CD8-positive, alpha-beta memory T cell (primary cell): ENCODE measurements at regions not wholly inside any gene's neighbourhood (a gene's known extent, or its start where the extent isn't known, plus 50 kb on each side); places are given as distances from the start of the nearest gene placed in this dataset.
"Not testable (repeated sequence)": the region's sequence is repeated elsewhere in the genome, so short reads cannot be mapped to it uniquely, and the experiment has no call there.

Experiments
- CTCF ChIA-PET: fragments of 350-600 bp; sonication (Branson Sonifier 250); formaldehyde crosslinking; loops from one replicate; lab custom pipeline; 2021; ENCODE audit warnings: antibody characterized with exemption; lab: Charles Lee
- POLR2A ChIA-PET: fragments of 350-600 bp; sonication (Branson Sonifier 250); formaldehyde crosslinking; loops from one replicate; lab custom pipeline; 2021; ENCODE audit warnings: antibody characterized with exemption; lab: Charles Lee
- DNase-seq, 5 donors: peaks; one replicate each; pipeline versions ENCODE4 v3.0.0 to v3.0.0-alpha.2; 2020 to 2022; ENCODE audit warnings: mixed read lengths in 1 of 5
- H3K27ac ChIP-seq: one replicate; pipeline ENCODE4 v1.7.0; 2013; ENCODE audit warnings: low read depth, mild to moderate bottlenecking, low read length, moderate library complexity
- H3K27me3 ChIP-seq: 2 replicates; pipeline ENCODE4 v1.7.0; 2013; ENCODE audit warnings: low read length, mild to moderate bottlenecking; ENCODE audit not compliant: insufficient read depth, poor library complexity, severe bottlenecking
- H3K36me3 ChIP-seq: 2 replicates; pipeline ENCODE4 v1.7.0; 2013; ENCODE audit warnings: mild to moderate bottlenecking, low read length, moderate library complexity; ENCODE audit not compliant: insufficient read depth
- H3K4me1 ChIP-seq: 2 replicates; pipeline ENCODE4 v1.7.0; 2013; ENCODE audit warnings: mild to moderate bottlenecking, low read length, moderate library complexity; ENCODE audit not compliant: insufficient read depth
- H3K4me3 ChIP-seq: 2 replicates; pipeline ENCODE4 v1.7.0; 2013; ENCODE audit warnings: mild to moderate bottlenecking, low read length
- H3K9me3 ChIP-seq: 2 replicates; pipeline ENCODE4 v1.7.0; 2013; ENCODE audit warnings: mild to moderate bottlenecking, low read length
- H3K27ac Mint-ChIP-seq, 8 donors: one replicate each; pipeline ENCODE4 v1.8.0; 2020 to 2021; ENCODE audit warnings: mixed read lengths in 8 of 8, mild to moderate bottlenecking in 6 of 8, inconsistent platforms in 3 of 8, moderate library complexity in 3 of 8
- H3K27me3 Mint-ChIP-seq, 2 donors: one replicate each; pipeline ENCODE4 v1.8.0; 2020 to 2021; ENCODE audit warnings: mixed read lengths in 2 of 2, mild to moderate bottlenecking in 1 of 2, moderate library complexity in 1 of 2
- H3K36me3 Mint-ChIP-seq, 3 donors: one replicate each; pipeline ENCODE4 v1.8.0; 2020 to 2021; ENCODE audit warnings: mixed read lengths in 3 of 3, inconsistent platforms in 1 of 3, mild to moderate bottlenecking in 1 of 3
- H3K4me1 Mint-ChIP-seq, 3 donors: one replicate each; pipeline ENCODE4 v1.8.0; 2020 to 2021; ENCODE audit warnings: mixed read lengths in 3 of 3, inconsistent platforms in 1 of 3, mild to moderate bottlenecking in 1 of 3
- H3K4me3 Mint-ChIP-seq, 7 donors: one replicate each; pipeline ENCODE4 v1.8.0; 2020 to 2021; ENCODE audit warnings: mixed read lengths in 7 of 7, mild to moderate bottlenecking in 6 of 7, moderate library complexity in 4 of 7, inconsistent platforms in 2 of 7
- H3K9me3 Mint-ChIP-seq, 5 donors: one replicate each; pipeline ENCODE4 v1.8.0; 2020 to 2022; ENCODE audit warnings: mixed read lengths in 5 of 5, mild to moderate bottlenecking in 3 of 5, moderate library complexity in 2 of 5, inconsistent platforms in 1 of 5

DNA sequence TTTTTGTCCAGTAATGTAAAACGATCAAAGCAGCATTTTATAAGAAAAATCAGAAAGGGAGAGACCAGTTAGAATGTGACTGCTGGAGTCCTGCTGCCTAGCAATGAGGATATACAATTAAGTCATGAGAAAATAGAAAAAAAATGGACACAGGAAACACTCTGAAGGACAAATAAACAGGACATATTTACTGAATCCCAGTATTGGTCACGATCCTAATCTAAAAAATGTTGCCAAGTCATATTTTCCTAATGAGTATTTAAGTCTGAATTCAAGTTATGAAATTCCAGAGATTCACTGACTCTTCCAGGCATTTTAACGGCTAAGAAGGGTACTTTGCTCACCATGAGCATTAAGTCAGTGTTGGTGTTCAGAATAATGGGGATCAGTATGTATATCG, 154.3 kb upstream of the CCDC54 start:
- DNase-seq: no peak
- H3K36me3 ChIP-seq: no peaks in the 10 kb centered on the region
- Mint-ChIP-seq H3K4me1 (no peaks in the 10 kb centered on the region), H3K27me3 (peaks cover 9 to 32% of the 10 kb centered on the region in 2 donors), H3K27ac (no peak overlapping the region), H3K36me3 (no peaks in the 10 kb centered on the region), H3K4me3 (no peak overlapping the region), H3K9me3 (no peaks in the 10 kb centered on the region)
- no peak overlapping the region for H3K4me3 ChIP-seq
- H3K9me3 ChIP-seq: no peaks in the 10 kb centered on the region
- CTCF ChIA-PET: no interaction called here
- no peak overlapping the region for H3K27ac ChIP-seq
- POLR2A ChIA-PET: no interaction called here
- H3K27me3 ChIP-seq: no peaks in the 10 kb centered on the region
- no peaks in the 10 kb centered on the region for H3K4me1 ChIP-seq

DNA sequence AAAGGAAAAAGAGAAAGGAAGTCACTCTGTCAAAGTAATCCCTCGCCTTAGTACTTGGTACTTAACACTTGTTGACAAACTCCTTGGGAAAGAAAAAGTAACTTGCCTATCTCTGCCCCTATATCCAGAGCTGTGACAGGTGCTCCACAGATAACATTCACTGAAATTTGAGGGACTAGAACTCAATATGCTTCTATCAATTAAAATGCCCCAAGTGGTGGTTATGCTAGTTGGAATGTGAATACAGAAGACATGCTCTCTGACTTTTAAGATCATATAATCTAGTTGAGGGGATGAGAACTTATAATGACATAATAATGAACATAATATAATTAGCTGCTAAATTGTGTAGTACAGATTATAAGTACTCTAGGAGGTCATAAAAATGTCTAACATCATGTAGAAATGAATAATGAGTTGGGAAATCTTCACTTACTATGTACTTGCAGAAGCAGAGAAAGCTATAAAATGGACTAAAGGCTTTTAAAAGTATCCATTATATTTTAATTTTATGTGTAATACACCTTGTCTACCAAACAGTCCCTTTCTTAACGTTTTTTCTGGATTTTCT, 153.1 kb upstream of the CCDC54 start:
- H3K36me3 ChIP-seq: no peaks in the 10 kb centered on the region
- H3K9me3 ChIP-seq: no peaks in the 10 kb centered on the region
- H3K4me3 Mint-ChIP-seq: no peak overlapping the region
- H3K4me1 Mint-ChIP-seq: no peaks in the 10 kb centered on the region
- H3K4me1 ChIP-seq: no peaks in the 10 kb centered on the region
- peaks cover 5% of the 10 kb centered on the region for H3K27me3 ChIP-seq
- no peaks in the 10 kb centered on the region for H3K36me3 Mint-ChIP-seq
- POLR2A ChIA-PET: no interaction called here
- no peaks in the 10 kb centered on the region for H3K9me3 Mint-ChIP-seq
- CTCF ChIA-PET: no interaction called here
- H3K4me3 ChIP-seq: no peak overlapping the region
- no peak overlapping the region for H3K27ac ChIP-seq
- peaks cover 5 to 25% of the 10 kb centered on the region in 2 donors for H3K27me3 Mint-ChIP-seq
- H3K27ac Mint-ChIP-seq: no peak overlapping the region
- no peak for DNase-seq

DNA sequence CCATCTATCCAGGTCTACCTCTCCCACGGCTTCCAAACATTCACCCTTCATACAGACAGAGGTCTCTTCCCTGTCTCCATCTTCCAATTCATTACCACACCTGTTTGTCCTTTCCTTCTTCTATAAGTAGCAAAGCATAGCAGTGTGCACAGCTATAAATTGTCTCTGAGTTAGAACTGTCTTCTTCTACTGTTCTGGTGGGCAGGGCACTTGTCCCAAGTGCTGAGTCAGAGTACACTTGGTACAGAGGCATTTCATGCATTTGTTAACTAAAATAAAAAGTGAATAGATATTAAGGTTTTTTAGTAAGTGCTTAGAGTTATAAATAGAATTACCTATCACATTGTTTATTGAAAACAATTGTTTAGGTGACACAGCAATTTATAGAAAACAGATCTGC, 150.1 kb upstream of the CCDC54 start:
- Mint-ChIP-seq H3K4me3 (no peak overlapping the region), H3K27ac (no peak overlapping the region), H3K27me3 (peaks cover 2 to 25% of the 10 kb centered on the region in 2 donors), H3K36me3 (no peaks in the 10 kb centered on the region), H3K9me3 (no peaks in the 10 kb centered on the region), H3K4me1 (no peaks in the 10 kb centered on the region)
- Histone ChIP-seq H3K36me3 (no peaks in the 10 kb centered on the region), H3K4me1 (no peaks in the 10 kb centered on the region), H3K9me3 (no peaks in the 10 kb centered on the region), H3K27ac (no peak overlapping the region), H3K27me3 (peaks cover 5% of the 10 kb centered on the region), H3K4me3 (no peak overlapping the region)
- no peak for DNase-seq
- CTCF ChIA-PET: no interaction called here
- POLR2A ChIA-PET: no interaction called here

DNA sequence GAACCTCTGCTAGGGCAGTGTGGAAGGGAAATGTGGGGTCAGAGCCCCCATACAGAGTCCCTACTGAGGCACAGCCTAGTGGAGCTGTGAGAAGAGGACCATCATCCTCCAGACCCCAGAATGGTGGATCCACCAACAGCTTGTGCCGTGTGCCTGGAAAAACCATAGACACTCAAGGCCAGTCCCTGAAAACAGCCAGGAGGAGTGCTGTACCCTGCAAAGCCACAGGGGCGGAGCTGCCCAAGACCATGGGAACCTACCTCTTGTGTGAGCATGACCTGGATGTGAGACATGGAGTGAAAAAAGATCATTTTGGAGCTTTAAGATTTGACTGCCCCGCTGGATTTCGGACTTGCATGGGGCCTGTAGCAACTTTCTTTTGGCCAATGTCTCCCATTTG, 143.4 kb upstream of the CCDC54 start:
- H3K4me1 Mint-ChIP-seq, H3K36me3 Mint-ChIP-seq, H3K9me3 Mint-ChIP-seq, H3K27me3 ChIP-seq, H3K27ac Mint-ChIP-seq, POLR2A ChIA-PET, H3K4me1 ChIP-seq, H3K9me3 ChIP-seq, H3K27me3 Mint-ChIP-seq, DNase-seq, H3K36me3 ChIP-seq, H3K4me3 Mint-ChIP-seq, H3K27ac ChIP-seq, H3K4me3 ChIP-seq: not testable (repeated sequence)
- CTCF ChIA-PET: interaction anchor here (0.9 to 4.2 kb wide), 3 partner anchors 15 to 1244 kb away, joined by 3 to 17 read pairs (median 15); no protein-coding TSS in a partner anchor

DNA sequence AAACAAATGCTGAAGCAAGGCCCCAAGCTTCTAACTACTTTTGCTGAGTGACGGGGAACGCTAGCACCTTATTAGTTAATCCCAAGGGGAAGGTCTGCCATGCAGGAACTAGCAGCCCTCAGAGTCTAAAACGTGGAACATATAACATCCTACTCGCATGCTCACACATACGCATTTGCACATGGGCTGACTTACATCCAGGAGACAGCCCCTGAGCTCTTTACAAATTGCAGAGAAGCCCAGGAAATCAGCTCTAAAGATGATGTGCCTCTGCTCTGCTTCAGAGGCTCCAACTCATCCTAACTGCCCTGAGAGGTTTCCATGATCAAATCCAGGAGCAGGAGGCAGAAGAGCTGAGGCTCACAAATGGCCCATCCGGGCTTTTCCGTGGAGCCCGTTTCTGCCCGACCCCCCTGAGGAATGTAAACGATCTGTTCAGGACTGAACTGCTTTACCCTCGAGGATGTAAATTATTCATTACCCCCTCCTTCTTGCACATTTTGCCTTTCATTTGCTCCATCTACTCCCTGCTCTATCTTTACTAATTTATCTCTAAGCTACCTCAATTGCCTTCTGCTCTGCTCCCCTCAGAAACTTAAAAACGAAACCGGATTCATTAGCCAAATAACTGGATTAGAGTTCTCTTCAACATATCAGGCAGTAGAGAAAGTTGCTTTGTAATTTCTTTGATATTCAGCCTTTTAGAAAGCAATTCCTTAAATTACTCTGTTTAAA, 141.9 kb upstream of the CCDC54 start:
- H3K36me3 ChIP-seq: no peaks in the 10 kb centered on the region
- Mint-ChIP-seq H3K27me3 (peaks cover 0 to 1% of the 10 kb centered on the region in 2 donors), H3K9me3 (no peaks in the 10 kb centered on the region), H3K27ac (no peak overlapping the region), H3K36me3 (no peaks in the 10 kb centered on the region), H3K4me3 (peak overlapping the region in 6 of 7 donors; percentile 15 to 58 (median 40)), H3K4me1 (peaks cover 7 to 18% (median 14%) of the 10 kb centered on the region in 3 donors)
- H3K4me1 ChIP-seq: peaks cover 5% of the 10 kb centered on the region
- ChIA-PET POLR2A (no interaction called here), CTCF (interaction anchor here (0.8 to 4.2 kb wide), 16 partner anchors 11 to 1262 kb away, joined by 3 to 17 read pairs (median 4); no protein-coding TSS in a partner anchor)
- no peak overlapping the region for H3K4me3 ChIP-seq
- H3K27ac ChIP-seq: no peak overlapping the region
- H3K27me3 ChIP-seq: no peaks in the 10 kb centered on the region
- DNase-seq: no peak
- no peaks in the 10 kb centered on the region for H3K9me3 ChIP-seq

DNA sequence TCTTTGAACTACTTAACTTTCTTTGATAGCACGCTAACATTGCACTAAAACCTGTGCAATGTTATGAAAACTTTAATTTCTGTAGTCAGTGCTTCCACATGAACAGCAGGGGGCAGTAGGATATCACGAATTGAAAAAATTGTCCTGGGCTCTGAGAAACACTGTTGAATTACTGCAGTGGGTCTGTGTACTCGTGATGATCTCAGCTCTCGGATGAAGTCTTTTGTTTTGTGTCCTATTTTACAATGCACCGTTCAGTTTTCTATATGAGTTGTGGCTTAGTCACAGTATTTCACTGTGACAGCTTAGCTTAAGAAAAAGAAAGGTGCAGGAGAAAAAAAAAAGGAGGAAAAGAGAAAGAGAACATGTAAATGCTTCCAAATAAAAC, 141.3 kb upstream of the CCDC54 start:
- Mint-ChIP-seq H3K27me3 (peaks cover 0 to 1% of the 10 kb centered on the region in 2 donors), H3K36me3 (peaks cover 0 to 1% (median 0%) of the 10 kb centered on the region in 3 donors), H3K9me3 (no peaks in the 10 kb centered on the region), H3K4me3 (peak overlapping the region in 6 of 7 donors; percentile 15 to 58 (median 40)), H3K27ac (no peak overlapping the region), H3K4me1 (peaks cover 9 to 21% (median 17%) of the 10 kb centered on the region in 3 donors)
- H3K36me3 ChIP-seq: no peaks in the 10 kb centered on the region
- no peak overlapping the region for H3K27ac ChIP-seq
- H3K9me3 ChIP-seq: no peaks in the 10 kb centered on the region
- DNase-seq: peak in 4 of 5 donors; percentile 28 to 64 (median 58)
- ChIA-PET POLR2A (no interaction called here), CTCF (interaction anchor here (0.6 to 4.2 kb wide), 19 partner anchors 10 to 1242 kb away, joined by 3 to 17 read pairs (median 4); no protein-coding TSS in a partner anchor)
- no peak overlapping the region for H3K4me3 ChIP-seq
- H3K27me3 ChIP-seq: no peaks in the 10 kb centered on the region
- peaks cover 7% of the 10 kb centered on the region for H3K4me1 ChIP-seq

DNA sequence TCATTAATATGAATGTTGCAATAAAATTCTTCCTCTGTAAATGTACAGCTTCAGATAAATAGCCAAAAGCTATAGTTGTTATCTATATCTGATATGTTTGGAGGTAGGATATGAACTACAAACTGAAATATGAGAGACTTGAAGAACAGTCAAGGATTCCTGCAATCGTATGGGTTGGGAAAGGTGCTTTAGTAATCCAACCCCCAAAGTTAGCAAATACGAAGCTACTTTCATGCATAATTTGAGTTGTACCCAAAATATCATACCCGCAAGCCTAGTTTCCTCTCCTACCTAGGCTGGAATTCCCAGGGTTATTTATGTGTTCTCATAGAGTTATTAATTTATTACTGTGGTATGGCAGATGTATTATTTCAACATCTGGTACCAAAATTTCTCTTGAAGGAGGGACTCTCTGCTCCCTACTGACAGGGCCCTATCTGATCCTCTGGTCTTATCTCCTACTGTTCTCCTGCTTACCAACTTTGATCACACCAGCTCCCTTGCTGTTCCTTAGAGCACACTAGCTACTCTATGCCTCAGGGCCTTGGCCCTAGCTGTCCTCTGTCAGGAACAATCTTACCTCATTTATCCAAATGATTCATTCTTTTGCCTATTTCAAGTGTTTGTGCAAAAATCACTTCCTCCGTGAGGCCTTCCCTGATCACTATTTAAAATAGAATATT, 140.4 kb upstream of the CCDC54 start:
- Mint-ChIP-seq H3K27me3 (peaks cover 0 to 4% of the 10 kb centered on the region in 2 donors), H3K36me3 (peaks cover 0 to 3% (median 0%) of the 10 kb centered on the region in 3 donors), H3K27ac (no peak overlapping the region), H3K4me1 (peaks cover 14 to 27% (median 22%) of the 10 kb centered on the region in 3 donors), H3K9me3 (no peaks in the 10 kb centered on the region), H3K4me3 (no peak overlapping the region)
- Histone ChIP-seq H3K27me3 (no peaks in the 10 kb centered on the region), H3K27ac (no peak overlapping the region), H3K4me3 (no peak overlapping the region), H3K4me1 (peaks cover 8% of the 10 kb centered on the region), H3K36me3 (no peaks in the 10 kb centered on the region), H3K9me3 (no peaks in the 10 kb centered on the region)
- no peak for DNase-seq
- CTCF ChIA-PET: interaction anchor here (0.8 to 4.2 kb wide), 14 partner anchors 10 to 1241 kb away, joined by 3 to 17 read pairs (median 4); no protein-coding TSS in a partner anchor
- POLR2A ChIA-PET: no interaction called here

DNA sequence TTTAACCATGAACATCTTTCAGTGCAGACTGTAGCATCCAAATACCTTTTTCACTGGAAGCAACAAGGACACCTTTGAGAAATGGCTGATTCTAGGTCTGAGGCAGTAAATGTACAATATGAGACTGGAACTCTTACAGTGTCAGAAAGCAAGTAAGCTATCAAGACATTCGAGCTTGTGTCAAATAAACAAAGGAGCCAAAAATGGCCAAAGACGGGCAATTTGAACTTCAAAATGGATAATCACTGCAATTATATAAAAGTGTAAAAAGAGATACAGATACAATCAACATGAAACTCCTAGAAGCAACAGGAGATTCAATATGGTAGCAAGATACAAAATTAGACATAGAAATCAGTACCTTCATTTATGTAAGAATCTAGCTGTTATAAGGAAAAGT, 138.5 kb upstream of the CCDC54 start:
- CTCF ChIA-PET: interaction anchor here (0.7 kb wide), 1 partner anchor 689 kb away, joined by 3 read pairs; no protein-coding TSS in a partner anchor
- Histone ChIP-seq H3K27me3 (no peaks in the 10 kb centered on the region), H3K4me1 (peaks cover 8% of the 10 kb centered on the region), H3K36me3 (no peaks in the 10 kb centered on the region), H3K4me3 (no peak overlapping the region), H3K27ac (no peak overlapping the region), H3K9me3 (no peaks in the 10 kb centered on the region)
- Mint-ChIP-seq H3K9me3 (no peaks in the 10 kb centered on the region), H3K27me3 (peaks cover 0 to 4% of the 10 kb centered on the region in 2 donors), H3K4me1 (peaks cover 14 to 34% (median 28%) of the 10 kb centered on the region in 3 donors), H3K27ac (no peak overlapping the region), H3K36me3 (peaks cover 0 to 3% (median 0%) of the 10 kb centered on the region in 3 donors), H3K4me3 (peak overlapping the region in 2 of 7 donors; percentile 23 to 91)
- POLR2A ChIA-PET: no interaction called here
- no peak for DNase-seq
